ENCODE measurements at regions not wholly inside any gene's neighbourhood (a gene's known extent, or its start where the extent isn't known, plus 50 kb on each side); places are given as distances from the start of the nearest gene placed in this dataset.

GRCh38 chr3:40901298-40901697 lies 298.0 kb upstream of the CTNNB1 start:
- TF ChIP-seq BHLHE40 (IDR thresholded peaks at IDR 0.05; ENCODE audit: borderline replicate concordance): no peak
- no peak for TF ChIP-seq SUZ12 (IDR thresholded peaks at IDR 0.05)
- TF ChIP-seq NFRKB (IDR thresholded peaks at IDR 0.05): no peak
- TF ChIP-seq LEF1 (IDR thresholded peaks at IDR 0.05; ENCODE audit: borderline replicate concordance): no peak
- no peak for TF ChIP-seq FOXK2 (IDR thresholded peaks at IDR 0.05)
- no peak for TF ChIP-seq HDGF (IDR thresholded peaks at IDR 0.05; ENCODE audit: borderline replicate concordance)
- TF ChIP-seq FOXA1 (IDR thresholded peaks at IDR 0.05): no peak
- no peak for TF ChIP-seq FOXM1 (IDR thresholded peaks at IDR 0.05; ENCODE audit: borderline replicate concordance)
- no peak for TF ChIP-seq SP1 (IDR thresholded peaks at IDR 0.05)
- no peak for TF ChIP-seq PKNOX1 (IDR thresholded peaks at IDR 0.05)
- TF ChIP-seq CTBP1 (IDR thresholded peaks at IDR 0.05; ENCODE audit: borderline replicate concordance): no peak
- no peak for TF ChIP-seq ZNF384 (IDR thresholded peaks at IDR 0.05)
- TF ChIP-seq ELF4 (IDR thresholded peaks at IDR 0.05): no peak
- no peak for TF ChIP-seq L3MBTL2 (conservative IDR thresholded peaks at IDR 0.05)
